ENCODE measurements at regions not wholly inside any gene's neighbourhood (a gene's known extent, or its start where the extent isn't known, plus 50 kb on each side); places are given as distances from the start of the nearest gene placed in this dataset.
A peak's percentile ranks its signal among the peaks of the same experiment; 100 is the strongest.

DNA sequence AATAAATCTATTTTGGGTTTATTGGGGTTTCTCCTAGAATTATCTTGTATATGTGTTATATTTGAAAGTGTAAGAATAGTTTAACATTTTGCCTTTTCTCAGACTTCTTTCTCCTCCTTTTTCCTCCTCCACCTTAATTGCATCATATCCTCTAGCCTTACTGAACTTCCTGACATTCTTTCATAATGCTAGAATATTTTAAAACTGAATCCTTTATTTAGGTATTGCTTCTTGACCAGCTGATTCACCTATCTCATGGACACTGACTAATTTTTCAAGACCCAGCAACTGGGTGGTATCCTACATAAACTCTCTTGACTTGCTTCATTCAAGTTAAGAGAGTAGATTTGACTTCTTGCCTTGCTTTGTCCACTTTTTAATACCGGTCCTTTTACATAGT lies 1508.9 kb downstream of the STIM2 start:
- no peaks in the 10 kb centered on the region for H4K20me1 ChIP-seq (ENCODE audit: insufficient read depth, low read length)
- Mint-ChIP-seq H3K4me3 (ENCODE audit: unreplicated experiment) (no peak overlapping the region), H3K27me3 (ENCODE audit: low read depth, unreplicated experiment) (no peaks in the 10 kb centered on the region), H3K9me3 (ENCODE audit: unreplicated experiment) (no peaks in the 10 kb centered on the region), H3K36me3 (ENCODE audit: low read depth, unreplicated experiment) (no peaks in the 10 kb centered on the region), H3K4me1 (ENCODE audit: low read depth, unreplicated experiment) (peaks cover 12% of the 10 kb centered on the region), H3K27ac (ENCODE audit: unreplicated experiment) (peak overlapping the region; percentile 3)
- FAIRE-seq (no peak), DNase-seq (ENCODE audit: low read depth) (no peak)
- H3K36me3 ChIP-seq (ENCODE audit: insufficient read depth, low read length): no peaks in the 10 kb centered on the region
- H3K9ac ChIP-seq (ENCODE audit: low read length): no peak overlapping the region
- H3K9me3 ChIP-seq (ENCODE audit: insufficient read depth, low read depth, low read length): no peaks in the 10 kb centered on the region
- H3K4me1 ChIP-seq (ENCODE audit: insufficient read depth, low read length): no peaks in the 10 kb centered on the region
- no peak overlapping the region for H3K4me2 ChIP-seq (ENCODE audit: low read length)
- no peaks in the 10 kb centered on the region for H3K27me3 ChIP-seq (ENCODE audit: insufficient read depth, low read length)
- no peaks in the 10 kb centered on the region for H3K79me2 ChIP-seq (ENCODE audit: insufficient read depth, low read length)
- H3K27ac ChIP-seq (ENCODE audit: low read depth, low read length): no peak overlapping the region
- TF ChIP-seq EZH2 (IDR thresholded peaks at IDR 0.05; ENCODE audit: insufficient read depth, low read length): no peak
- TF ChIP-seq, protein P1, sequence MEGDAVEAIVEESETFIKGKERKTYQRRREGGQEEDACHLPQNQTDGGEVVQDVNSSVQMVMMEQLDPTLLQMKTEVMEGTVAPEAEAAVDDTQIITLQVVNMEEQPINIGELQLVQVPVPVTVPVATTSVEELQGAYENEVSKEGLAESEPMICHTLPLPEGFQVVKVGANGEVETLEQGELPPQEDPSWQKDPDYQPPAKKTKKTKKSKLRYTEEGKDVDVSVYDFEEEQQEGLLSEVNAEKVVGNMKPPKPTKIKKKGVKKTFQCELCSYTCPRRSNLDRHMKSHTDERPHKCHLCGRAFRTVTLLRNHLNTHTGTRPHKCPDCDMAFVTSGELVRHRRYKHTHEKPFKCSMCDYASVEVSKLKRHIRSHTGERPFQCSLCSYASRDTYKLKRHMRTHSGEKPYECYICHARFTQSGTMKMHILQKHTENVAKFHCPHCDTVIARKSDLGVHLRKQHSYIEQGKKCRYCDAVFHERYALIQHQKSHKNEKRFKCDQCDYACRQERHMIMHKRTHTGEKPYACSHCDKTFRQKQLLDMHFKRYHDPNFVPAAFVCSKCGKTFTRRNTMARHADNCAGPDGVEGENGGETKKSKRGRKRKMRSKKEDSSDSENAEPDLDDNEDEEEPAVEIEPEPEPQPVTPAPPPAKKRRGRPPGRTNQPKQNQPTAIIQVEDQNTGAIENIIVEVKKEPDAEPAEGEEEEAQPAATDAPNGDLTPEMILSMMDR (IDR thresholded peaks at IDR 0.05; ENCODE audit: insufficient read depth, low read depth, low read length): no peak
- H3K4me3 ChIP-seq (ENCODE audit: insufficient read depth, low read depth, low read length): no peak overlapping the region
- H2AFZ ChIP-seq (ENCODE audit: low read depth, low read length): no peak overlapping the region

DNA sequence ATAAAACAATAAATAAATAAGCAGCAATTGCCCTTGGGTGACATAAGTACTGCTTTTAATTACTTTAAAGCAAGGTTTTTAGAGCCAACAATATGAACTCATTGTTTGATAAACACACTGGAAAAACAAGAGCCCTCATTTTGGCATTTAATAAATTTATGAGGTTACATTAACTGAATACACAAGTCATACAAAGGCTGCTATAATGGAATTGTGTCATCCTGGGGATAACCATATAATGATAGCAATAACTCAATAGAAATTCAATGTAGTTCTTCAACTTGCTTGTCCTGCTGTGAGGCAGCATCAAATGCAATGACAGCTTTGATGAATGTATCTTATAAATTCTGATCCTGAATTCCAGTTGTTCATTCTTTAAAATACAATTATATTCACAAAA lies 1512.5 kb downstream of the STIM2 start:
- Mint-ChIP-seq H3K27me3 (ENCODE audit: low read depth, unreplicated experiment) (no peaks in the 10 kb centered on the region), H3K27ac (ENCODE audit: unreplicated experiment) (no peak overlapping the region), H3K9me3 (ENCODE audit: unreplicated experiment) (no peaks in the 10 kb centered on the region), H3K4me1 (ENCODE audit: low read depth, unreplicated experiment) (peaks cover 7% of the 10 kb centered on the region), H3K36me3 (ENCODE audit: low read depth, unreplicated experiment) (no peaks in the 10 kb centered on the region), H3K4me3 (ENCODE audit: unreplicated experiment) (no peak overlapping the region)
- H3K79me2 ChIP-seq (ENCODE audit: insufficient read depth, low read length): no peaks in the 10 kb centered on the region
- no peaks in the 10 kb centered on the region for H3K36me3 ChIP-seq (ENCODE audit: insufficient read depth, low read length)
- no peaks in the 10 kb centered on the region for H4K20me1 ChIP-seq (ENCODE audit: insufficient read depth, low read length)
- no peak overlapping the region for H3K27ac ChIP-seq (ENCODE audit: low read depth, low read length)
- H3K9me3 ChIP-seq (ENCODE audit: insufficient read depth, low read depth, low read length): no peaks in the 10 kb centered on the region
- no peaks in the 10 kb centered on the region for H3K4me1 ChIP-seq (ENCODE audit: insufficient read depth, low read length)
- H2AFZ ChIP-seq (ENCODE audit: low read depth, low read length): no peak overlapping the region
- DNase-seq (ENCODE audit: low read depth): no peak
- TF ChIP-seq, protein P1 (IDR thresholded peaks at IDR 0.05; ENCODE audit: insufficient read depth, low read depth, low read length): no peak
- no peak for TF ChIP-seq EZH2 (IDR thresholded peaks at IDR 0.05; ENCODE audit: insufficient read depth, low read length)
- FAIRE-seq: no peak
- no peak overlapping the region for H3K4me2 ChIP-seq (ENCODE audit: low read length)
- no peak overlapping the region for H3K4me3 ChIP-seq (ENCODE audit: insufficient read depth, low read depth, low read length)
- no peak overlapping the region for H3K9ac ChIP-seq (ENCODE audit: low read length)
- no peaks in the 10 kb centered on the region for H3K27me3 ChIP-seq (ENCODE audit: insufficient read depth, low read length)

DNA sequence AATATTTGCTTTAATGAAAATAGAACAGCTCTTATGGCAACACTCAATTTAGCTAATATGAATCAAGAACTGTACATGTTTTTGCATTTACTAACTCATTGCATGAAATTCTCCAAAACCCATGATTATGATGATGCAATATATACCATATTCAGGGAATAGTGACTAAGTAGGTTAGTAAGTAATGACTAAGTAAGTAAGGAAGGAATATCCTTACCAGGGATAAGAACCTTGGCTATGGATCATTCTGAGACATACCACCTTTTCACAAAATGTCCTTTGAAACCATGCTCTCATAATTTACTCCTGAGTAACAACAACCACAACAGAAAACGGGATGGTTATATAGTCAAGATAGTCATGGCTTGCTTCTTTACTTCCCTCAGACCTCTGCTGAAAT lies 1513.0 kb downstream of the STIM2 start:
- Mint-ChIP-seq H3K27me3 (ENCODE audit: low read depth, unreplicated experiment) (no peaks in the 10 kb centered on the region), H3K9me3 (ENCODE audit: unreplicated experiment) (no peaks in the 10 kb centered on the region), H3K4me3 (ENCODE audit: unreplicated experiment) (no peak overlapping the region), H3K27ac (ENCODE audit: unreplicated experiment) (no peak overlapping the region), H3K4me1 (ENCODE audit: low read depth, unreplicated experiment) (peaks cover 7% of the 10 kb centered on the region), H3K36me3 (ENCODE audit: low read depth, unreplicated experiment) (no peaks in the 10 kb centered on the region)
- peak; percentile 22 for DNase-seq (ENCODE audit: low read depth)
- H3K27ac ChIP-seq (ENCODE audit: low read depth, low read length): no peak overlapping the region
- H3K9me3 ChIP-seq (ENCODE audit: insufficient read depth, low read depth, low read length): no peaks in the 10 kb centered on the region
- H3K4me3 ChIP-seq (ENCODE audit: insufficient read depth, low read depth, low read length): no peak overlapping the region
- no peaks in the 10 kb centered on the region for H3K79me2 ChIP-seq (ENCODE audit: insufficient read depth, low read length)
- H3K27me3 ChIP-seq (ENCODE audit: insufficient read depth, low read length): no peaks in the 10 kb centered on the region
- no peaks in the 10 kb centered on the region for H3K4me1 ChIP-seq (ENCODE audit: insufficient read depth, low read length)
- H3K36me3 ChIP-seq (ENCODE audit: insufficient read depth, low read length): no peaks in the 10 kb centered on the region
- no peak overlapping the region for H3K9ac ChIP-seq (ENCODE audit: low read length)
- TF ChIP-seq, protein P1 (IDR thresholded peaks at IDR 0.05; ENCODE audit: insufficient read depth, low read depth, low read length): no peak
- no peak for TF ChIP-seq EZH2 (IDR thresholded peaks at IDR 0.05; ENCODE audit: insufficient read depth, low read length)
- peak; percentile 41 for FAIRE-seq
- H2AFZ ChIP-seq (ENCODE audit: low read depth, low read length): no peak overlapping the region
- H4K20me1 ChIP-seq (ENCODE audit: insufficient read depth, low read length): no peaks in the 10 kb centered on the region
- H3K4me2 ChIP-seq (ENCODE audit: low read length): no peak overlapping the region

Data from astrocyte (in vitro differentiated cells and primary cell).